Endothelial cell (in vitro differentiated cells): ENCODE measurements at regions not wholly inside any gene's neighbourhood (a gene's known extent, or its start where the extent isn't known, plus 50 kb on each side); places are given as distances from the start of the nearest gene placed in this dataset.

Experiments used
- DNase-seq: peaks from one replicate; pipeline ENCODE4 v3.0.0; 2021; ENCODE audit warnings: low spot score
- H3K27ac Mint-ChIP-seq: one replicate; pipeline ENCODE4 v1.8.0; 2021; ENCODE audit warnings: mixed read lengths, inconsistent platforms; ENCODE audit not compliant: unreplicated experiment
- H3K27me3 Mint-ChIP-seq: one replicate; pipeline ENCODE4 v1.8.0; 2021; ENCODE audit warnings: mild to moderate bottlenecking, moderate library complexity, mixed read lengths, inconsistent platforms; ENCODE audit not compliant: unreplicated experiment
- H3K36me3 Mint-ChIP-seq: one replicate; pipeline ENCODE4 v1.8.0; 2021; ENCODE audit warnings: mild to moderate bottlenecking, low read depth, mixed read lengths, inconsistent platforms; ENCODE audit not compliant: unreplicated experiment
- H3K4me1 Mint-ChIP-seq: one replicate; pipeline ENCODE4 v1.8.0; 2021; ENCODE audit warnings: mild to moderate bottlenecking, mixed read lengths, inconsistent platforms; ENCODE audit not compliant: unreplicated experiment
- H3K4me3 Mint-ChIP-seq: one replicate; pipeline ENCODE4 v1.8.0; 2021; ENCODE audit warnings: mild to moderate bottlenecking, mixed read lengths, inconsistent platforms; ENCODE audit not compliant: unreplicated experiment
- H3K9me3 Mint-ChIP-seq: one replicate; pipeline ENCODE4 v1.8.0; 2021; ENCODE audit warnings: mixed read lengths, inconsistent platforms; ENCODE audit not compliant: unreplicated experiment
- TF ChIP-seq, protein P1 (sequence below): fragments of 200-600 bp; sonication (generic); IDR thresholded peaks from one replicate; pipeline ENCODE4 v1.5.0; 2021; ENCODE audit warnings: antibody characterized with exemption; ENCODE audit not compliant: unreplicated experiment

DNA sequence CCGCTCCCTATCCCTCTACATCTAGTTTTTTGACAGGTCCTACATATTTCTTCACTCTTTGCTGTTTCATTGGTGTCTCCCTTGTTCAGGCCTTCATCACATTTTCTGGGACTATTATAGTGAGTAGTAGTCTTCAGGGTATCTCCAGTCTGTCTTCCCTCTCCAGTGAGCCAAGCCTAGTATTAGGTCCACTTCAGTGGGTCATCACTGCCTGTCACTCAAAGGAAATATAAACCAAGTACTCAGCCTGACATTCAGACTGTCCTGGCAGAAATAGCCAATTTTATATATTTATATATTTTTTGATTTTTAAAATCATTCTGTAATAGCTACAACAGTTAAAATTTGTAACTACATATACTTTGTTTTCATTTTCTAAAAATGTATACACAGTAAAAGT lies 137.8 kb downstream of the CYB561 start:
- Mint-ChIP-seq H3K9me3 (no peaks in the 10 kb centered on the region), H3K27ac (no peak overlapping the region), H3K4me1 (peaks cover 9% of the 10 kb centered on the region), H3K4me3 (no peak overlapping the region), H3K36me3 (peaks cover 7% of the 10 kb centered on the region), H3K27me3 (peaks cover 2% of the 10 kb centered on the region)
- TF ChIP-seq, protein P1, sequence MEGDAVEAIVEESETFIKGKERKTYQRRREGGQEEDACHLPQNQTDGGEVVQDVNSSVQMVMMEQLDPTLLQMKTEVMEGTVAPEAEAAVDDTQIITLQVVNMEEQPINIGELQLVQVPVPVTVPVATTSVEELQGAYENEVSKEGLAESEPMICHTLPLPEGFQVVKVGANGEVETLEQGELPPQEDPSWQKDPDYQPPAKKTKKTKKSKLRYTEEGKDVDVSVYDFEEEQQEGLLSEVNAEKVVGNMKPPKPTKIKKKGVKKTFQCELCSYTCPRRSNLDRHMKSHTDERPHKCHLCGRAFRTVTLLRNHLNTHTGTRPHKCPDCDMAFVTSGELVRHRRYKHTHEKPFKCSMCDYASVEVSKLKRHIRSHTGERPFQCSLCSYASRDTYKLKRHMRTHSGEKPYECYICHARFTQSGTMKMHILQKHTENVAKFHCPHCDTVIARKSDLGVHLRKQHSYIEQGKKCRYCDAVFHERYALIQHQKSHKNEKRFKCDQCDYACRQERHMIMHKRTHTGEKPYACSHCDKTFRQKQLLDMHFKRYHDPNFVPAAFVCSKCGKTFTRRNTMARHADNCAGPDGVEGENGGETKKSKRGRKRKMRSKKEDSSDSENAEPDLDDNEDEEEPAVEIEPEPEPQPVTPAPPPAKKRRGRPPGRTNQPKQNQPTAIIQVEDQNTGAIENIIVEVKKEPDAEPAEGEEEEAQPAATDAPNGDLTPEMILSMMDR, result no peak
- DNase-seq, result no peak

GRCh38 chr17:63309021-63309420 lies 137.1 kb downstream of the CYB561 start:
- no peak overlapping the region for H3K4me3 Mint-ChIP-seq
- DNase-seq, result no peak
- no peaks in the 10 kb centered on the region for H3K27me3 Mint-ChIP-seq
- H3K36me3 Mint-ChIP-seq, result peaks cover 8% of the 10 kb centered on the region
- H3K27ac Mint-ChIP-seq, result no peak overlapping the region
- TF ChIP-seq, protein P1, result no peak
- peaks cover 9% of the 10 kb centered on the region for H3K4me1 Mint-ChIP-seq
- no peaks in the 10 kb centered on the region for H3K9me3 Mint-ChIP-seq

GRCh38 chr17:63311416-63311937 lies 134.6 kb downstream of the CYB561 start:
- no peak for DNase-seq
- Mint-ChIP-seq H3K27ac (no peak overlapping the region), H3K27me3 (no peaks in the 10 kb centered on the region), H3K4me3 (no peak overlapping the region), H3K4me1 (no peaks in the 10 kb centered on the region), H3K36me3 (peaks cover 8% of the 10 kb centered on the region), H3K9me3 (no peaks in the 10 kb centered on the region)
- TF ChIP-seq, protein P1, result no peak

- Mint-ChIP-seq H3K27ac (no peak overlapping the region), H3K9me3 (no peaks in the 10 kb centered on the region), H3K27me3 (peaks cover 2% of the 10 kb centered on the region), H3K4me1 (no peaks in the 10 kb centered on the region), H3K36me3 (peaks cover 11% of the 10 kb centered on the region), H3K4me3 (no peak overlapping the region)
- DNase-seq, result no peak
- TF ChIP-seq, protein P1, result no peak
Observed at GRCh38 chr17:63314761-63315160, 131.3 kb downstream of the CYB561 start.

DNA sequence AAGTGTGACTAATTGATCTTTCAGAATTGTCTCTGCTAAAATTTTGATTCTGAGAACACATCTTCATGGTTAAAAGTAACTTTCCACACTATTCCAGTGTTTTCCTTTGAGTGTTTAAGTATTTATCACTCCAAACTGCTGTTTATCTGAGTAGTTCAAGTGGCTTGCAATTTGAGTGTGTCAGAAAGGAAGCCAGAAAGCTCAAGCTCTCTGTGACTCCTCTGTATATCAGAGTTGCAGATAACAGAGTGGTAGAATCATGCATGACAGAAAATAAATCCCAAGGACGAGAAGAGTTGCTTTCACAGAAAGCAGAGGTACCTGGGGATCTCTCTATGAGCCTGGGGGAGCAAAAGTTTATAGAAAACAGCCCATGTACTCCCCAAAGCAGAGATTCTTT lies 130.0 kb downstream of the CYB561 start:
- Mint-ChIP-seq H3K4me1 (no peaks in the 10 kb centered on the region), H3K4me3 (no peak overlapping the region), H3K27me3 (peaks cover 2% of the 10 kb centered on the region), H3K27ac (no peak overlapping the region), H3K9me3 (no peaks in the 10 kb centered on the region), H3K36me3 (peaks cover 21% of the 10 kb centered on the region)
- TF ChIP-seq, protein P1, result no peak
- no peak for DNase-seq
